H1 (cell line): ENCODE measurements at regions not wholly inside any gene's neighbourhood (a gene's known extent, or its start where the extent isn't known, plus 50 kb on each side); places are given as distances from the start of the nearest gene placed in this dataset.

Experiments
- CHD2 ChIP-seq: IDR thresholded peaks from 2 replicates; pipeline ENCODE4 v1.6.1; 2012; ENCODE audit warnings: low read length, improper control_type of control experiment
- FOSL1 ChIP-seq: IDR thresholded peaks from 2 replicates; pipeline ENCODE4 v1.6.1; 2011; ENCODE audit warnings: mild to moderate bottlenecking, low read depth, low read length, moderate library complexity; ENCODE audit not compliant: insufficient read depth
- SP1 ChIP-seq: IDR thresholded peaks from 2 replicates; pipeline ENCODE4 v1.6.1; 2011; ENCODE audit warnings: low read depth, low read length

DNA sequence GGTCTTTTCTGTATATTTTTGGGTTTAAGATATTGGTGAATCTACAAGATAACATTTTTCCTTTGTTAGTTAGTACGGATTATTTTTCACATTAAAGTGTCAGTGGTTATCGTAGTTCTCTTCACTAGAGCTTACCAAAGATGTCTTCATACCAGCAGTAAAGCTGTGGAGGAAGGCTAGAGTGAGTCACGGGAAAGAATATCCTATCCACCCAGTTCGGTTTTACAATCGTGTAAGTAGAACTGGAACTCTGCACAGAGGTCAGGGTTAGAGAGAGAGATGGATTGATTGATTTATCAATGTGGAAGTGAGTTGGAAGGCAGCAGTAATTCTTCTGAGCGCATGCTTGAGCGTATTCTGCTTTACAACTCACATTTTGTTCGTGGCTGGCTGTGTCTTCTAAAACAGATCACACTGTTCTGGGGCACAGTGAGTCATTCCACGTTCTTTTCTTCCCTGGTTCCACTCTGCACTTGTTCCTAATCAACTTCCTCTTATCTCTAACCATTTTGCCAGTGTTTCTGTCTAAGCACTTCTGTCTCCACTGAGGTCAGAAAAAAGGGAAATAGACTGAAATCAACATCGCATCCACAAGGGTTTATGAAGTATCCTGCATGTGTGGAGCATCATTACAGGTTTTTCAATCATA, 86.5 kb upstream of the ARRDC3 start (continued):
- no peak for TF ChIP-seq CHD2
- no peak for TF ChIP-seq SP1
- TF ChIP-seq FOSL1 = no peak
